Retinal pigment epithelial cell (primary cell): ENCODE measurements at regions not wholly inside any gene's neighbourhood (a gene's known extent, or its start where the extent isn't known, plus 50 kb on each side); places are given as distances from the start of the nearest gene placed in this dataset.

Source experiments
- DNase-seq: peaks from one replicate; pipeline ENCODE4 v3.0.0-alpha.2; 2010; ENCODE audit warnings: low read depth
- H3K4me3 ChIP-seq: 2 replicates; pipeline ENCODE4 v1.5.1; 2011; ENCODE audit warnings: mild to moderate bottlenecking, low read length, control low read depth, moderate library complexity
- TF ChIP-seq, protein P1 (sequence below): conservative IDR thresholded peaks from 2 replicates; pipeline ENCODE4 v1.5.1; 2011; ENCODE audit warnings: low read depth, low read length, control low read depth, inconsistent platforms

- DNase-seq: no peak
- no peak overlapping the region for H3K4me3 ChIP-seq
- TF ChIP-seq, protein P1, sequence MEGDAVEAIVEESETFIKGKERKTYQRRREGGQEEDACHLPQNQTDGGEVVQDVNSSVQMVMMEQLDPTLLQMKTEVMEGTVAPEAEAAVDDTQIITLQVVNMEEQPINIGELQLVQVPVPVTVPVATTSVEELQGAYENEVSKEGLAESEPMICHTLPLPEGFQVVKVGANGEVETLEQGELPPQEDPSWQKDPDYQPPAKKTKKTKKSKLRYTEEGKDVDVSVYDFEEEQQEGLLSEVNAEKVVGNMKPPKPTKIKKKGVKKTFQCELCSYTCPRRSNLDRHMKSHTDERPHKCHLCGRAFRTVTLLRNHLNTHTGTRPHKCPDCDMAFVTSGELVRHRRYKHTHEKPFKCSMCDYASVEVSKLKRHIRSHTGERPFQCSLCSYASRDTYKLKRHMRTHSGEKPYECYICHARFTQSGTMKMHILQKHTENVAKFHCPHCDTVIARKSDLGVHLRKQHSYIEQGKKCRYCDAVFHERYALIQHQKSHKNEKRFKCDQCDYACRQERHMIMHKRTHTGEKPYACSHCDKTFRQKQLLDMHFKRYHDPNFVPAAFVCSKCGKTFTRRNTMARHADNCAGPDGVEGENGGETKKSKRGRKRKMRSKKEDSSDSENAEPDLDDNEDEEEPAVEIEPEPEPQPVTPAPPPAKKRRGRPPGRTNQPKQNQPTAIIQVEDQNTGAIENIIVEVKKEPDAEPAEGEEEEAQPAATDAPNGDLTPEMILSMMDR: no peak
These were observed 330.8 kb downstream of the IPO8 start for GRCh38 chr12:30364822-30365221.

- TF ChIP-seq, protein P1: no peak
- H3K4me3 ChIP-seq: no peak overlapping the region
- no peak for DNase-seq
These were observed 334.5 kb downstream of the IPO8 start for GRCh38 chr12:30361145-30361544.

GRCh38 chr12:30358671-30359070 is 337.0 kb downstream of the IPO8 start:
- H3K4me3 ChIP-seq: no peak overlapping the region
- DNase-seq: no peak
- TF ChIP-seq, protein P1: no peak

- no peak overlapping the region for H3K4me3 ChIP-seq
- TF ChIP-seq, protein P1: no peak
- no peak for DNase-seq
These were observed 337.7 kb downstream of the IPO8 start for GRCh38 chr12:30357766-30358490.

DNA sequence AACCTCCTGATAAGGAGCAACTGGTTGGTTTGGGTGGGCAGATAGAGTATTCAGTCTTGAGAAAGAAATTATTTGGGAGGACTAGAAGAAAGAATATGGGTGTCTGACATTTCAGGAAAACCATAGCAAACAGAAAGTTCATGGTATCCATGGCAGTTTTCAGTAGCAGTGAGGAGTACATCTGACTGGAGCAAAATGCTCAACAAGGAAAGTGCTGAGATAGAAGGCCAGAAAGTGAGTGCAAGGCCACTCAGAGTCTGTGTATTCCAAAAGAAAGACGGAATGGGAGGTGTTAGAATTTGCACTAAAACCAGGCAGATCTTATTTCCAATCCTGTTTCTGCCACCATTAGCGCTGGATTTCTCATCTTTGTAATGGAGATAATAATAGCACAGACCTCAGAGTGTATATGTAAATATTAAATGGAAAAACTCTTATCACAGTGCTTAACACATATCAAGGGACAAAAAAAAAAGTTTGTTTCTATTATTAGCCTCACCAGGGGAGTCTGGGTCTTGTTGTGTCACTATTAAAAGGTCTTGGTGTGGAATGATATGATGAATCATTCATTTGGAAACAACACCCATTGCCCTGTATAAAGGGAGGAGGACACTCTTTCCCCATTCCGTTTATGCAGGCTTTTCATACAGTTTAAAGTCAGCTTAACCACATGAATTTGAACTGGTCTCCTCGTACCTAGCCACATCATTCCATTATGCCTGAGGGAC is 349.8 kb downstream of the IPO8 start:
- TF ChIP-seq, protein P1: no peak
- no peak overlapping the region for H3K4me3 ChIP-seq
- no peak for DNase-seq

- no peak overlapping the region for H3K4me3 ChIP-seq
- DNase-seq: no peak
- TF ChIP-seq, protein P1: no peak
These were observed 365.1 kb downstream of the IPO8 start for GRCh38 chr12:30330565-30330964.

DNA sequence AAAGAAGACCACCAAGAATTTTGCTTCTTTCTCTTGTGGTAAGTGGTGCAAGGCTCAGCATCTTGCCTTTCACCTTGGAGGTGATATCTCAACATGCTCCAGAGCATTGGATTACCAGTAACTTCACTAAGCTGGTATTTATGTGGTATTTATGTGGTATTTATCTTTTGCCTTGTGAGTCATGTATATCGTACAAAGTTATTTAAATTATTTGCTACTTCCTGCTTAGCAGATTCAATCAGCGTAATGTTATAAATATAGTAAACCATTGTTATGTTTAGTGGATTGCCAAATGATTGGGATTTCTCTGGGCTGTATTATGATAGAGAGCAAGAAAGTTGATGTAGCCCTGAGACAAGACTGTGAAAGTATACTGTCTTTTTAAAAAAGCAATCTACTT is 366.4 kb downstream of the IPO8 start:
- TF ChIP-seq, protein P1: no peak
- peak; percentile 42 for DNase-seq

More for the DNA sequence above, 366.4 kb downstream of the IPO8 start:
- no peak overlapping the region for H3K4me3 ChIP-seq
